ENCODE measurements at regions not wholly inside any gene's neighbourhood (a gene's known extent, or its start where the extent isn't known, plus 50 kb on each side); places are given as distances from the start of the nearest gene placed in this dataset.
"Not testable (repeated sequence)": the region's sequence is repeated elsewhere in the genome, so short reads cannot be mapped to it uniquely, and the experiment has no call there.

GRCh38 chr10:60485025-60485424 lies 95.3 kb upstream of the ANK3 start:
- no peak overlapping the region for H3K4me3 ChIP-seq (ENCODE audit: low read depth, low read length)
- no peak for DNase-seq (ENCODE audit: low read depth)
- no peak for TF ChIP-seq MYC (IDR thresholded peaks at IDR 0.05; ENCODE audit: low read depth, low read length)
- no peak for TF ChIP-seq POLR2A (IDR thresholded peaks at IDR 0.05; ENCODE audit: extremely low read depth, insufficient read length)
- TF ChIP-seq CTCF (IDR thresholded peaks at IDR 0.05; ENCODE audit: low read depth, low read length): no peak
- no peak for TF ChIP-seq MAX (IDR thresholded peaks at IDR 0.05; ENCODE audit: low read depth, low read length)

GRCh38 chr10:60480865-60481563 lies 91.3 kb upstream of the ANK3 start:
- DNase-seq (ENCODE audit: low read depth): no peak
- H3K4me3 ChIP-seq (ENCODE audit: low read depth, low read length): no peak overlapping the region

GRCh38 chr10:60479305-60480020 lies 89.8 kb upstream of the ANK3 start:
- TF ChIP-seq MYC (IDR thresholded peaks at IDR 0.05; ENCODE audit: low read depth, low read length) (no peak), POLR2A (IDR thresholded peaks at IDR 0.05; ENCODE audit: extremely low read depth, insufficient read length) (no peak)
- DNase-seq (ENCODE audit: low read depth): no peak

More at GRCh38 chr10:60480865-60481563, 91.3 kb upstream of the ANK3 start:
- no peak for TF ChIP-seq POLR2A (IDR thresholded peaks at IDR 0.05; ENCODE audit: extremely low read depth, insufficient read length)
- TF ChIP-seq MYC (IDR thresholded peaks at IDR 0.05; ENCODE audit: low read depth, low read length): no peak
- no peak for TF ChIP-seq CTCF (IDR thresholded peaks at IDR 0.05; ENCODE audit: low read depth, low read length)
- TF ChIP-seq MAX (IDR thresholded peaks at IDR 0.05; ENCODE audit: low read depth, low read length): no peak

GRCh38 chr10:60476451-60476850 lies 86.8 kb upstream of the ANK3 start:
- DNase-seq (ENCODE audit: low read depth): no peak
- H3K4me3 ChIP-seq (ENCODE audit: low read depth, low read length): no peak overlapping the region
- no peak for TF ChIP-seq MYC (IDR thresholded peaks at IDR 0.05; ENCODE audit: low read depth, low read length)
- TF ChIP-seq MAX (IDR thresholded peaks at IDR 0.05; ENCODE audit: low read depth, low read length): no peak
- no peak for TF ChIP-seq CTCF (IDR thresholded peaks at IDR 0.05; ENCODE audit: low read depth, low read length)
- no peak for TF ChIP-seq POLR2A (IDR thresholded peaks at IDR 0.05; ENCODE audit: extremely low read depth, insufficient read length)

More at GRCh38 chr10:60479305-60480020, 89.8 kb upstream of the ANK3 start:
- H3K4me3 ChIP-seq (ENCODE audit: low read depth, low read length): no peak overlapping the region

GRCh38 chr10:60473557-60473956 lies 83.9 kb upstream of the ANK3 start:
- DNase-seq (ENCODE audit: low read depth): no peak
- TF ChIP-seq MYC (IDR thresholded peaks at IDR 0.05; ENCODE audit: low read depth, low read length) (no peak), POLR2A (IDR thresholded peaks at IDR 0.05; ENCODE audit: extremely low read depth, insufficient read length) (no peak), MAX (IDR thresholded peaks at IDR 0.05; ENCODE audit: low read depth, low read length) (no peak), CTCF (IDR thresholded peaks at IDR 0.05; ENCODE audit: low read depth, low read length) (no peak)
- H3K4me3 ChIP-seq (ENCODE audit: low read depth, low read length): no peak overlapping the region

- TF ChIP-seq MYC (IDR thresholded peaks at IDR 0.05; ENCODE audit: low read depth, low read length): no peak
- no peak for TF ChIP-seq MAX (IDR thresholded peaks at IDR 0.05; ENCODE audit: low read depth, low read length)
- no peak for TF ChIP-seq POLR2A (IDR thresholded peaks at IDR 0.05; ENCODE audit: extremely low read depth, insufficient read length)
- no peak for TF ChIP-seq CTCF (IDR thresholded peaks at IDR 0.05; ENCODE audit: low read depth, low read length)
- no peak for DNase-seq (ENCODE audit: low read depth)
- H3K4me3 ChIP-seq (ENCODE audit: low read depth, low read length): no peak overlapping the region
These were observed 80.4 kb upstream of the ANK3 start for GRCh38 chr10:60470091-60470490.

GRCh38 chr10:60469147-60469546 lies 79.5 kb upstream of the ANK3 start:
- H3K4me3 ChIP-seq (ENCODE audit: low read depth, low read length); DNase-seq (ENCODE audit: low read depth): not testable (repeated sequence)

Measured in NB4 (cell line).